Epithelial cell of proximal tubule (primary cell): ENCODE measurements at regions not wholly inside any gene's neighbourhood (a gene's known extent, or its start where the extent isn't known, plus 50 kb on each side); places are given as distances from the start of the nearest gene placed in this dataset.

ENCODE experiments used
- DNase-seq: peaks from one replicate; pipeline ENCODE4 v3.0.0-alpha.2; 2011; ENCODE audit warnings: low read depth
- H3K4me3 ChIP-seq: 2 replicates; pipeline ENCODE4 v1.5.1; 2011; ENCODE audit warnings: low read depth, mild to moderate bottlenecking, low read length
- TF ChIP-seq, protein P1 (sequence below): conservative IDR thresholded peaks from 2 replicates; pipeline ENCODE4 v1.5.1; 2012; ENCODE audit warnings: low read depth, mild to moderate bottlenecking, low read length

DNA sequence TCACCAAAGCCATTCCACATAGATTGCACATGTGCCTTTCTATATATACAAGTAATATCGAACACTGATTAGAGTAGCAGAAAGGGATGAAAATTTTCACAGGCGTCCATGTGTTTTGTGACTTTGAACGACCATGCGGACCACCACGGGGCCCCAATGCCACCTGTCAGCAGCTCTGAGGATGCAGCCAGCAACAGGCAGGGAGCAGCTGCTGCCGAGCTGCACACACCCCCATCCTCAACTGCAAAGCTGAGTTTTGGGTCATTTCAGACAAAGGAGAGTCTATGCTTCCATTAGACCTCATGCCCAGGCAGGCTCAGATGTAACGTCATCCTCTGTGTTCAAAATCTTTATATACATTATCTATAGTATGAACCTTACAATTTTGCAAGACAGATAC, 503.8 kb downstream of the IRX1 start:
- no peak overlapping the region for H3K4me3 ChIP-seq
- TF ChIP-seq, protein P1, sequence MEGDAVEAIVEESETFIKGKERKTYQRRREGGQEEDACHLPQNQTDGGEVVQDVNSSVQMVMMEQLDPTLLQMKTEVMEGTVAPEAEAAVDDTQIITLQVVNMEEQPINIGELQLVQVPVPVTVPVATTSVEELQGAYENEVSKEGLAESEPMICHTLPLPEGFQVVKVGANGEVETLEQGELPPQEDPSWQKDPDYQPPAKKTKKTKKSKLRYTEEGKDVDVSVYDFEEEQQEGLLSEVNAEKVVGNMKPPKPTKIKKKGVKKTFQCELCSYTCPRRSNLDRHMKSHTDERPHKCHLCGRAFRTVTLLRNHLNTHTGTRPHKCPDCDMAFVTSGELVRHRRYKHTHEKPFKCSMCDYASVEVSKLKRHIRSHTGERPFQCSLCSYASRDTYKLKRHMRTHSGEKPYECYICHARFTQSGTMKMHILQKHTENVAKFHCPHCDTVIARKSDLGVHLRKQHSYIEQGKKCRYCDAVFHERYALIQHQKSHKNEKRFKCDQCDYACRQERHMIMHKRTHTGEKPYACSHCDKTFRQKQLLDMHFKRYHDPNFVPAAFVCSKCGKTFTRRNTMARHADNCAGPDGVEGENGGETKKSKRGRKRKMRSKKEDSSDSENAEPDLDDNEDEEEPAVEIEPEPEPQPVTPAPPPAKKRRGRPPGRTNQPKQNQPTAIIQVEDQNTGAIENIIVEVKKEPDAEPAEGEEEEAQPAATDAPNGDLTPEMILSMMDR = no peak
- no peak for DNase-seq

DNA sequence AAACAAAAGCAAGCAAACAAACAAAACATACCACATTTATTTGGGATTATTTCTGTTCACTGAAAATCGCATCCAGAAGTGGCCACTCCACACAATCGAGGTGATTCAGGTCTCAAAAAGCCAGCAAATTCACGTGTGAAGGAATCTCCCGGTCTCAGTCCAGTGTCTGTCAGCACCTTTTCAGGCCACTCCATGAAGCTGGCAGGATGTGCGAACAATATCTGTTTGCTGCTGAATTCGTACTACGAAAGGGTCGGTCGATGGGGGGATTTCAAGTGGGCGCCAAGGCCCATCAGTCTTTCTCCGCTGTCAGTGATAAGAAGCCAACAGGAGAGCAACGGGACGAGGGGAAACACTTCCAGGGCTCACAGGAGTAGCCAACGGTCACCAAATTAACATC, 505.1 kb downstream of the IRX1 start:
- TF ChIP-seq, protein P1 = no peak
- H3K4me3 ChIP-seq = no peak overlapping the region
- DNase-seq = no peak

DNA sequence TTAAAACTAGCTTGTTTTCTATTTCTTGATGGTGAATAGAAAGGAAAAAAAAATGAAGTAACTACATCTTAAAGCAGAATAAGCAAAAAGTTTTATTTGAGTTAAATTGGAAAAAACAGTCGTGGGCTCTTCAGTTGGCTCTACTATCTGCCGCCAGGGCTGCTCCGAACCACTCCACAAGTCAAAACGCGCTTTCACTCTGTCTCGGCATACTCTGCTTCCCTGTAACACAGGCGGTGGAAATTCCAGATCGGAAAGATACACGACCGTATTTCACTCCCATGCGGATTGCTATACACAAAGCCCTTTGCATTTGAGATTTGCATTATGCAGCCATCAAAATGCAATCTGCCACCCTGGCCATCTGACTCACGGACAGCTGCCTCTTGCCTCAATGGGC, 505.6 kb downstream of the IRX1 start:
- TF ChIP-seq, protein P1 = no peak

DNA sequence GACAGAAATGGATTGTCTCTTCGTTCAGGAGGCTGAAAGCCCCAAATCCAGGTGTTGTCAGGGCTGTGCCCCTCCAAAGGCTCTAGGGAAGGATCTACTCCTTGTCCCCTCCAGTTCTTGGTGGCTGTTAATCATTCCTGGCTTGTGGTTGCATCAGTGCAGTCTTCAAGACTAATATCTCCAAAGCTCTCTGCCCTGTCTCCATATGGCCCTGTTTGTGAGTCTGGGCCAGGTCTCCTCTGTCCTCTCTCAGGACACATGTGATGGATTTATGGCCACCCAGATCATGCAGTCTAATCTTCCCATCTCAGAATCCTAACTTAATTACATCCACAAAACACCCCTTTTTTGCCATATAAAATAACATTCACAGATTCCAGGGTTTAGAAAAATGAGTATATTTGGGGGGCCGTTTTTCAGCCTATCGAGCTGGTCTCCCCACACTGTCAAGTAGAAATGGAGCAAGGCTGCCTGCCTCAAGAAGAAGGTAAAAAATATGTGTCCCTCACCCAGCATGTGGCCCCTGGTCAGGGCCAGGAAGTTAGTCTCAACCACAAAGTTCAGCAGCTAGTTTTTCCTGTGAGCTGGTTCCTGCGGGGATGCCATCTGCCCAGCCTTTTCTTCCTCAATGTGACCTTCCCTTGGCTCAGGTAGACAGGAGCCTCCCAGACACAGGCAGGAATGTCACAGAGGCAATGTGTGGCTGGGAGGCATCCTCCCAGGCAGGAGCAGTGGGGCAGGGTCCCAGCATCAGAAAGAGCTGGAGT, 509.4 kb downstream of the IRX1 start:
- DNase-seq = no peak
- H3K4me3 ChIP-seq = no peak overlapping the region
- TF ChIP-seq, protein P1 = no peak

More for the DNA sequence above, 505.6 kb downstream of the IRX1 start:
- no peak overlapping the region for H3K4me3 ChIP-seq
- DNase-seq = no peak

DNA sequence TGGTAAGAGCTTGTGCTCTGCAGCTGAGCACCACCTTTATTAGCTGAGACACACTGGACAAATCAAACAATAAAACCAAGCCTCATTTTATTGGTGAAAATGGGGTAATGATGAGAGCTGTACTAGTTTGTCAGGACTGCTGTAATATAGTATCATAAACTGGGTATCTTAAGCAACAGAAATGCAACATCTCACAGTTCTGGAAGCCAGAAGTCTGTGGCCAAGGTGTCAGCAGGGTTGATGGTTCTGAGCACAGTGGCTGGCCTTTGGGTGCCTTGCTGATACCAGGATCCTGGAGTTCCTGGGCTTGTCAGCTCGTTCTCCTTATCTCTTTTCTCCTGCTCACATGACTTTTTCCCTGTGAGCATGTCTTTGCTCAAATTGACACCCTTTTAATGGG, 513.1 kb downstream of the IRX1 start:
- no peak overlapping the region for H3K4me3 ChIP-seq
- TF ChIP-seq, protein P1 = no peak
- DNase-seq = no peak

DNA sequence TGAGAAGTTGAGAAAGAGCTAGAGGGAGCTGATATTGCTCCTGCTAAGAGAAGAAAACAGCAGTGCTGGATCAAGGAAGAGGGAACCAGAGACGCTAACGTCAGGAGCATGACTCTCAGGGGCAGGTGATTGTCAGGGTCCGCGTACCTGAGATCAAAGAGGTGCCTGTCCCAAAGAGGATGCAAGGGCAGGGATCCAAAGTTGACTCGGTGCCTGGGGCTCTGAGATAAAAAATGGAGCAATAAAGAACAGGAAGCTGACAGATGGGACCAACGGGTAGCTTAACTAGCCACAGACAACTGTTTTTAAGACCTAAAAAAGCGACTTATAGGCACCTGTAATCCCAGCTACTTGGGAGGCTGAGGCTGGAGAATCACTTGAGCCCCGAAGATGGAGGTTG, 517.8 kb downstream of the IRX1 start:
- TF ChIP-seq, protein P1 = no peak
- DNase-seq = no peak
- no peak overlapping the region for H3K4me3 ChIP-seq

DNA sequence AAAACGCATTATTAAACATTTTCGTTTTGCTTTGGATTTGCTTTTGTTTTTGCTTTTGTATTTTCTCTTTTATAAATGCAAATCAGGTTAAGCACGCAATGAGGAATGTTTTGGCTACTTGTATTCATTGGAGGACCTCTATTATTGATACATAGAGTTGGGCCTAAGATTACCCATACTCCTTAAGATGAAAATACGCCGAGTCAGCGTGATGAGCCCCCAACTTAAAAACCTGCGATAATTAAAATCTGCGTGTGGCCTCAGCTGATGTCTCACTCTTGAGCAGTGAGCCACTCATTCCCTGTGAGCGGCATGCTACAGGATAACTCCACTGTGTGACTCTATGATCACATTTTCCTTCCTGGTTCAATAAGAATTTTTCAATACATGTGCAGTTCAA, 518.3 kb downstream of the IRX1 start:
- DNase-seq = no peak
- H3K4me3 ChIP-seq = no peak overlapping the region
- TF ChIP-seq, protein P1 = no peak
